ENCODE measurements at regions not wholly inside any gene's neighbourhood (a gene's known extent, or its start where the extent isn't known, plus 50 kb on each side); places are given as distances from the start of the nearest gene placed in this dataset.
A peak's percentile ranks its signal among the peaks of the same experiment; 100 is the strongest.

DNA sequence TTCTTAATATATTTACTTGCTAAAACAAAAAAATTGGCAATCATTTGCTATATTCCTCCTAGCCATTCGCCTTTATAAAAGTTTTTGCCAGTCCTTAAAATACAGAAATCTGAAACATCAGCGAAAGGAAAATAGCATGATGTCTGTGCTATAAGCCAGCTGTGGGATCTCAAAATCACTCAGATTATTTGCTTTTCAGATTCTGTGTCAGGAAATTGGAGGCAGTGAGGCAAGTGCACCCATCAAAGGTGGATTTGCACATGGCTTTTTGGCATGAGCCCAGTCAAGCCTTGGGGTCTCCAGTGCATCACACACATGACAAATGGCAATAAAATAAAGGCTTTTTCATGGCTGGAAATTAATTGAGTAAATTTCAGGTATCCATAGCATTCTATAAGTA lies 196.8 kb upstream of the DAPK1 start:
- intact Hi-C loops (cut with DNase I; ENCODE audit: low total_unique reads): no loop called here
- H3K4me1 ChIP-seq: no peaks in the 10 kb centered on the region
- H3K9me3 ChIP-seq: no peaks in the 10 kb centered on the region
- no peaks in the 10 kb centered on the region for H3K27me3 ChIP-seq
- no peaks in the 10 kb centered on the region for H3K36me3 ChIP-seq
- TF ChIP-seq POLR2A (IDR thresholded peaks at IDR 0.05): no peak
- TF ChIP-seq, protein P1, sequence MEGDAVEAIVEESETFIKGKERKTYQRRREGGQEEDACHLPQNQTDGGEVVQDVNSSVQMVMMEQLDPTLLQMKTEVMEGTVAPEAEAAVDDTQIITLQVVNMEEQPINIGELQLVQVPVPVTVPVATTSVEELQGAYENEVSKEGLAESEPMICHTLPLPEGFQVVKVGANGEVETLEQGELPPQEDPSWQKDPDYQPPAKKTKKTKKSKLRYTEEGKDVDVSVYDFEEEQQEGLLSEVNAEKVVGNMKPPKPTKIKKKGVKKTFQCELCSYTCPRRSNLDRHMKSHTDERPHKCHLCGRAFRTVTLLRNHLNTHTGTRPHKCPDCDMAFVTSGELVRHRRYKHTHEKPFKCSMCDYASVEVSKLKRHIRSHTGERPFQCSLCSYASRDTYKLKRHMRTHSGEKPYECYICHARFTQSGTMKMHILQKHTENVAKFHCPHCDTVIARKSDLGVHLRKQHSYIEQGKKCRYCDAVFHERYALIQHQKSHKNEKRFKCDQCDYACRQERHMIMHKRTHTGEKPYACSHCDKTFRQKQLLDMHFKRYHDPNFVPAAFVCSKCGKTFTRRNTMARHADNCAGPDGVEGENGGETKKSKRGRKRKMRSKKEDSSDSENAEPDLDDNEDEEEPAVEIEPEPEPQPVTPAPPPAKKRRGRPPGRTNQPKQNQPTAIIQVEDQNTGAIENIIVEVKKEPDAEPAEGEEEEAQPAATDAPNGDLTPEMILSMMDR (IDR thresholded peaks at IDR 0.05): no peak
- H3K27ac ChIP-seq: peak overlapping the region; percentile 45 to 50
- DNase-seq: no peak
- H3K4me3 ChIP-seq: no peak overlapping the region

DNA sequence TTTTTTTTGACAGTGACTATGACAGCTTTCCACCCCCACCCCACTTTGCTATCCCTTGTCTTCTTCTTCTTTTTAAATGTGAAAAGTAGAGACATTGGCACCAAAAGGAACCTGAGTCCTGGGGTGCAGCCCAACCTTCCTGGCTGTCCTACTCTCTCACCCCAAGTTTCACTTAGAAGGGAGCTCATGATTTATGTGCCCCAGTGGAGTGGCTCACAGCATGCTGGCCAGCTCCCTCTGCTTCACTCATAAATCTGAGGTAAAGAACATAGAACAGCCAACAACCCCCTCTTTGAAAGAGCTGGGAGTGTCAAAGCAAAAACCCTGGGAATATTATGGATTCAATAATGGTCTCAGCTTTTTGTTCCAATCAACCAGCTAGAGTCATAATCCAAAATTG lies 196.3 kb upstream of the DAPK1 start:
- H3K9me3 ChIP-seq: no peaks in the 10 kb centered on the region
- peak; percentile 50 to 58 for DNase-seq
- H3K4me1 ChIP-seq: no peaks in the 10 kb centered on the region
- H3K27ac ChIP-seq: peak overlapping the region; percentile 45 to 50
- no peaks in the 10 kb centered on the region for H3K27me3 ChIP-seq
- no peak overlapping the region for H3K4me3 ChIP-seq
- no peaks in the 10 kb centered on the region for H3K36me3 ChIP-seq
- TF ChIP-seq, protein P1 (IDR thresholded peaks at IDR 0.05): no peak
- no peak for TF ChIP-seq POLR2A (IDR thresholded peaks at IDR 0.05)
- intact Hi-C loops (cut with DNase I; ENCODE audit: low total_unique reads): no loop called here

DNA sequence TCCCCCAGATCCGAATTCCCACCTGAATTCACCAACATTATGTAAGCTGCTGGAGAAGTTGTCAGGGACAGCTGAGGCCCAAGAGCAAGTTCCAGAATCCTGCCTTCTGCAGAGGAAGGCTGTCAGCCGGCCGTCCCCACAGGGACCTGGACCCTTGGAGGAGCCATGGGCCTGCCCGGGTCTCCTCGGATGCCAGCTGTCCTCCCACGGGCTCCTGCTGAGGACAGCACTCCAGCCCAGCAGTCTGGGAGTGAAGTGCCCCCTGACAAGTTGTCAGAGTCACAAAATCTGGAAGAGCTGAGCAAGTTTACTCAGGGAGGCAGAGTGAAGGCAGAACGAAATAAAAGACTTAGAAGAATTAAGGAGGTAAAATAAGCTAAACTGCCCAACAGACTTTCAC lies 192.5 kb upstream of the DAPK1 start:
- no peak for DNase-seq
- Histone ChIP-seq H3K9me3 (no peaks in the 10 kb centered on the region), H3K36me3 (no peaks in the 10 kb centered on the region), H3K27ac (peak overlapping the region; percentile 73 to 81), H3K4me1 (no peaks in the 10 kb centered on the region), H3K4me3 (no peak overlapping the region), H3K27me3 (no peaks in the 10 kb centered on the region)
- intact Hi-C loops (cut with DNase I; ENCODE audit: low total_unique reads): no loop called here
- no peak for TF ChIP-seq POLR2A (IDR thresholded peaks at IDR 0.05)
- TF ChIP-seq, protein P1 (IDR thresholded peaks at IDR 0.05): no peak

DNA sequence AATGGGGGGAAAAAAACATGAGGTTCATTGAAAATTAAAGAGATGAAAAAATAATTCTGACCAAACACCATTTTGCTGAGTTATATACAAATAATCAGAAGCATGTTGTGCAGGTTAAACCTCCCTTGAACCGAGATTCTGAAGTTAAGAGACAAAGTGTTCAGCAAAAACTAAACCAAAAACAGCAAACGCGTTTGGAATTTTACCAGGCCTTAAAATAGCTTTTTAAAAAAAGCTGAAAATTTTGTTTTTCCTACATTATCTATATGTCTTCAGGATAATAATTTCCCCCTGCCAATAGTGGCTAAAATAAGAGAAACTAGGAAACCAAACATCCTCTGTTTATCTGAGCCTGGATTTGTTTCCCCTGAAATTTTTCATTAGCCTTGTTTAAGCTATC lies 191.7 kb upstream of the DAPK1 start:
- H3K27ac ChIP-seq: peak overlapping the region; percentile 73 to 81
- H3K4me3 ChIP-seq: no peak overlapping the region
- intact Hi-C loops (cut with DNase I; ENCODE audit: low total_unique reads): no loop called here
- no peaks in the 10 kb centered on the region for H3K27me3 ChIP-seq
- H3K36me3 ChIP-seq: no peaks in the 10 kb centered on the region
- no peak for DNase-seq
- TF ChIP-seq, protein P1 (IDR thresholded peaks at IDR 0.05): no peak
- TF ChIP-seq POLR2A (IDR thresholded peaks at IDR 0.05): no peak
- H3K4me1 ChIP-seq: no peaks in the 10 kb centered on the region
- no peaks in the 10 kb centered on the region for H3K9me3 ChIP-seq

DNA sequence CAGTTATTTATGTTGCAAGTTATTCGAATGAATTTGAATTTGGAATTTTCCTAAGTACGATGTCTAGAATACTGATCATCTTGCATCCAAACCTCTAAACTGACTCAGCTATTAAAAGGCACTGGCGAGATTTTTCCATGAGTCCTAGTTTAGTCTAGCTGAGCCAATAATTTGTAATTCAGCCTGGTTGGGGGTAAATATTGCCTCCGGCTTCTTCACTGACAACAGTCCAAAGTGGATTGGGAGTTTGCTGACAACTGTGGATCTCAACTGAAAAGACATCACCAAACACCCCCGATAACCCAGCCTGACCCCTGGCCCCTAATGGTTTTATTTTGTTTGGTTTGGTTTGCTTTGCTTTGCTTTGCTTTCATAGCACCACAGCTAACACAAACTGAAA lies 189.8 kb upstream of the DAPK1 start:
- DNase-seq: no peak
- Histone ChIP-seq H3K4me1 (no peaks in the 10 kb centered on the region), H3K9me3 (no peaks in the 10 kb centered on the region), H3K27ac (no peak overlapping the region), H3K36me3 (no peaks in the 10 kb centered on the region), H3K27me3 (no peaks in the 10 kb centered on the region), H3K4me3 (no peak overlapping the region)
- TF ChIP-seq, protein P1 (IDR thresholded peaks at IDR 0.05): no peak
- TF ChIP-seq POLR2A (IDR thresholded peaks at IDR 0.05): no peak
- intact Hi-C loops (cut with DNase I; ENCODE audit: low total_unique reads): no loop called here
